ENCODE measurements at regions not wholly inside any gene's neighbourhood (a gene's known extent, or its start where the extent isn't known, plus 50 kb on each side); places are given as distances from the start of the nearest gene placed in this dataset.

- Histone ChIP-seq H3K9ac (ENCODE audit: low read length in 3 of 3) (no peak overlapping the region), H3K27me3 (ENCODE audit: control insufficient read depth, insufficient read depth, low read length) (no peaks in the 10 kb centered on the region), H3K9me3 (ENCODE audit: control insufficient read depth in 2 of 3, insufficient read depth in 1 of 3, low read length in 3 of 3) (no peaks in the 10 kb centered on the region), H3K4me3 (ENCODE audit: low read length in 3 of 3) (no peak overlapping the region), H3K27ac (ENCODE audit: low read depth in 2 of 2, low read length in 2 of 2) (no peak overlapping the region), H3K36me3 (ENCODE audit: control insufficient read depth in 2 of 3, insufficient read depth in 3 of 3, low read length in 3 of 3) (no peaks in the 10 kb centered on the region), H3K4me1 (ENCODE audit: control insufficient read depth in 2 of 3, insufficient read depth in 2 of 3, low read depth in 1 of 3, low read length in 3 of 3) (no peaks in the 10 kb centered on the region)
- DNase-seq, result no peak
- intact Hi-C loops (cut with DNase I), result no loop called here
- FAIRE-seq, result no peak
- no peak for TF ChIP-seq CTCF (IDR thresholded peaks at IDR 0.05; ENCODE audit: borderline replicate concordance, extremely low read depth, insufficient read depth)
These were observed 701.2 kb upstream of the CDH7 start for GRCh38 chr18:65049586-65049985.

DNA sequence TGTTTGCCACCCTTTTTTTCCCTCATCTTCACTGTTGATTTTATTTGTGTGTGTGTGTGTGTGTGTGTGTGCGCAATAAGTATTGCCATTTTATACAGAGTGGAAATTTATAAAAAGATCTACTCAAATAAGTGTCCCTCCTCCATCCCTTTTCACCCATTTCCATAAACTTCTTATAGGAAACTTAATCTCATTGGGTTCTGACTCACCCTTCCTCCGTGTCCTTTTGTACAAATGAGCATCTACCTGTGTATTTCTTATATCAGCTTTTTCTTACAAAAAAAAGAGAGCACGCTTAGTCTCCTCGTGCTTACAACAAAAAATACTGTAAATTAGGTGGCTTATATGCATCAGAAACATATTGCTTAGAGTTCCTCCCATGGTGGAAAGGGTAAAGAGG lies 711.2 kb upstream of the CDH7 start:
- DNase-seq, result no peak
- Histone ChIP-seq H3K4me1 (ENCODE audit: control insufficient read depth in 2 of 3, insufficient read depth in 2 of 3, low read depth in 1 of 3, low read length in 3 of 3) (no peaks in the 10 kb centered on the region), H3K4me3 (ENCODE audit: low read length in 3 of 3) (no peak overlapping the region), H3K9me3 (ENCODE audit: control insufficient read depth in 2 of 3, insufficient read depth in 1 of 3, low read length in 3 of 3) (no peaks in the 10 kb centered on the region), H3K27ac (ENCODE audit: low read depth in 2 of 2, low read length in 2 of 2) (no peak overlapping the region), H3K36me3 (ENCODE audit: control insufficient read depth in 2 of 3, insufficient read depth in 3 of 3, low read length in 3 of 3) (no peaks in the 10 kb centered on the region), H3K9ac (ENCODE audit: low read length in 3 of 3) (no peak overlapping the region), H3K27me3 (ENCODE audit: control insufficient read depth, insufficient read depth, low read length) (no peaks in the 10 kb centered on the region)
- no peak for FAIRE-seq
- intact Hi-C loops (cut with DNase I), result no loop called here
- no peak for TF ChIP-seq CTCF (IDR thresholded peaks at IDR 0.05; ENCODE audit: borderline replicate concordance, extremely low read depth, insufficient read depth)

DNA sequence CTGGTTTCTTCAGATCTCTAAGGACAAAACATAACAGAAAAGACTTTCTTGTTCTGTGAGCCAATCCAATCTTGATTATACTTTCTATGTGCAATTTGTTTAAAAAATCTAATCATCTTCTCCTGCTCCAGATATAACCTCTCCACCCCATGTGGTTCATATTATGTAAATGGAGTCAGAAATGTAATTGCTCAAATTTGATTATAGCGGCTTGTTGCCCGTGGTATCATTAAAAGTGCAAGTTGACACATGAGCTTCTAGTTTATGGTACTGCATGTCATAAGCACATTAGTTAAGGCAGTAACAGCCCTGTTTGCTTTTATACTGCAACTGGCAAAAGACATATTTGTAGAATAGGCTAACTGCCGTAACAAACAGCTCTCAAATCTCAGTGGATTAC lies 715.1 kb upstream of the CDH7 start:
- Histone ChIP-seq H3K27me3 (ENCODE audit: control insufficient read depth, insufficient read depth, low read length) (no peaks in the 10 kb centered on the region), H3K36me3 (ENCODE audit: control insufficient read depth in 2 of 3, insufficient read depth in 3 of 3, low read length in 3 of 3) (no peaks in the 10 kb centered on the region), H3K4me1 (ENCODE audit: control insufficient read depth in 2 of 3, insufficient read depth in 2 of 3, low read depth in 1 of 3, low read length in 3 of 3) (no peaks in the 10 kb centered on the region), H3K9ac (ENCODE audit: low read length in 3 of 3) (no peak overlapping the region), H3K9me3 (ENCODE audit: control insufficient read depth in 2 of 3, insufficient read depth in 1 of 3, low read length in 3 of 3) (no peaks in the 10 kb centered on the region), H3K4me3 (ENCODE audit: low read length in 3 of 3) (no peak overlapping the region), H3K27ac (ENCODE audit: low read depth in 2 of 2, low read length in 2 of 2) (no peak overlapping the region)
- FAIRE-seq (no peak), DNase-seq (peak in 1 of 5 donors; percentile 4)
- TF ChIP-seq CTCF (IDR thresholded peaks at IDR 0.05; ENCODE audit: borderline replicate concordance, extremely low read depth, insufficient read depth), result no peak
- intact Hi-C loops (cut with DNase I), result no loop called here

DNA sequence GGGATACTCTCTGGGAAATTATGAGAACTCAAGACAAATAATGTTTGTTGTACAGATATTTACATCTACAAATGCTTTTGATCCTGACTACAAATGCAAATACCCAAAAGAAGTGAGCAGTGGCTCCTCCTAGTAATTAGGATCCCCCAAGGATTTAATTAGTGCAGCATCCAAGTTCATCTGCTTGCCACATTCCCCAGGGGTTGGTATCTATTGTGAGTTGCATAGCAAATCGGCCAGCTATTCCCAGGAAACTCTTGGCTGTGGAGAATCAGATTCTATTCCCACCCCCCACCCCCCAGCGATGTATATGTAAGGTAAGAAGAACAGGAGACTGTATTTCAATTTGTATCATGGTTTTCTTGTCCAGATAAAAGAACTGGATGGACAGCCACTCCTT lies 725.1 kb upstream of the CDH7 start:
- Histone ChIP-seq H3K9ac (ENCODE audit: low read length in 3 of 3) (no peak overlapping the region), H3K36me3 (ENCODE audit: control insufficient read depth in 2 of 3, insufficient read depth in 3 of 3, low read length in 3 of 3) (no peaks in the 10 kb centered on the region), H3K9me3 (ENCODE audit: control insufficient read depth in 2 of 3, insufficient read depth in 1 of 3, low read length in 3 of 3) (peaks cover 0 to 2% (median 0%) of the 10 kb centered on the region in 3 donors), H3K4me3 (ENCODE audit: low read length in 3 of 3) (no peak overlapping the region), H3K27ac (ENCODE audit: low read depth in 2 of 2, low read length in 2 of 2) (no peak overlapping the region), H3K4me1 (ENCODE audit: control insufficient read depth in 2 of 3, insufficient read depth in 2 of 3, low read depth in 1 of 3, low read length in 3 of 3) (no peaks in the 10 kb centered on the region), H3K27me3 (ENCODE audit: control insufficient read depth, insufficient read depth, low read length) (no peaks in the 10 kb centered on the region)
- TF ChIP-seq CTCF (IDR thresholded peaks at IDR 0.05; ENCODE audit: borderline replicate concordance, extremely low read depth, insufficient read depth), result no peak
- no peak for FAIRE-seq
- intact Hi-C loops (cut with DNase I), result no loop called here
- no peak for DNase-seq

Measured in kidney (tissue), 13 donors.